D721Med (cell line): ENCODE measurements at regions not wholly inside any gene's neighbourhood (a gene's known extent, or its start where the extent isn't known, plus 50 kb on each side); places are given as distances from the start of the nearest gene placed in this dataset.
"Not testable (repeated sequence)": the region's sequence is repeated elsewhere in the genome, so short reads cannot be mapped to it uniquely, and the experiment has no call there.

ENCODE experiments used
- DNase-seq: peaks from one replicate; pipeline ENCODE4 v3.0.0; 2011; ENCODE audit warnings: low spot score; ENCODE audit not compliant: insufficient read length
- FAIRE-seq: peaks from 2 replicates; lab custom pipeline; 2011; peaks lifted over from hg19 to GRCh38; lab: Jason Lieb, UNC
- CTCF ChIP-seq: IDR thresholded peaks from 2 replicates; pipeline ENCODE4 v1.5.1; 2012; ENCODE audit warnings: mild to moderate bottlenecking, control low read depth; ENCODE audit not compliant: insufficient read depth; ENCODE audit errors: missing control alignments

- DNase-seq (no peak), FAIRE-seq (no peak)
- no peak for TF ChIP-seq CTCF
Observed at GRCh38 chr11:92461447-92461846, 236.8 kb downstream of the FAT3 start.

GRCh38 chr11:92462821-92463220 lies 238.2 kb downstream of the FAT3 start:
- FAIRE-seq (no peak), DNase-seq (no peak)
- no peak for TF ChIP-seq CTCF

GRCh38 chr11:92464822-92465221 lies 240.2 kb downstream of the FAT3 start:
- no peak for FAIRE-seq
- no peak for DNase-seq
- no peak for TF ChIP-seq CTCF

GRCh38 chr11:92465410-92465809 lies 240.8 kb downstream of the FAT3 start:
- not testable (repeated sequence) for FAIRE-seq, DNase-seq

GRCh38 chr11:92473736-92474135 lies 249.1 kb downstream of the FAT3 start:
- DNase-seq (no peak), FAIRE-seq (peak; percentile 55)

GRCh38 chr11:92475316-92475715 lies 250.7 kb downstream of the FAT3 start:
- TF ChIP-seq CTCF = no peak
- FAIRE-seq (no peak), DNase-seq (no peak)

More at GRCh38 chr11:92473736-92474135, 249.1 kb downstream of the FAT3 start:
- TF ChIP-seq CTCF = no peak

GRCh38 chr11:92475819-92476218 lies 251.2 kb downstream of the FAT3 start:
- no peak for FAIRE-seq
- DNase-seq = no peak
- TF ChIP-seq CTCF = no peak

GRCh38 chr11:92477686-92478085 lies 253.1 kb downstream of the FAT3 start:
- TF ChIP-seq CTCF = no peak
- FAIRE-seq (peak; percentile 16), DNase-seq (no peak)
